Body of pancreas (tissue), 4 donors: ENCODE measurements at regions not wholly inside any gene's neighbourhood (a gene's known extent, or its start where the extent isn't known, plus 50 kb on each side); places are given as distances from the start of the nearest gene placed in this dataset.

Source experiments
- ATAC-seq: fragments of 150-250 bp; one replicate; pipeline ENCODE4 v1.9.1; 2016
- DNase-seq, 4 donors: peaks; one replicate each; pipeline ENCODE4 v3.0.0-alpha.2; 2019
- H3K27ac ChIP-seq, 4 donors: fragments of 200-600 bp; sonication (generic); 1 replicate in 3 of 4; 2 replicates in 1 of 4; pipeline versions ENCODE4 v1.5.1 to v1.6.1; 2016 to 2019; ENCODE audit warnings: mild to moderate bottlenecking in 1 of 4, mixed read lengths in 1 of 4, moderate library complexity in 1 of 4
- H3K27me3 ChIP-seq, 2 donors: fragments of 200-600 bp; sonication (generic); one replicate each; pipeline ENCODE4 v1.6.0; 2016; ENCODE audit warnings: mild to moderate bottlenecking in 1 of 2
- H3K36me3 ChIP-seq, 2 donors: fragments of 200-600 bp; sonication (generic); replicated peaks in 1 of 2; 2 replicates each; pipeline ENCODE4 v1.5.1; 2016; ENCODE audit warnings: low read depth in 2 of 2; ENCODE audit not compliant: insufficient read depth in 1 of 2
- H3K4me1 ChIP-seq: fragments of 200-600 bp; sonication (generic); one replicate; pipeline ENCODE4 v1.6.0; 2016
- H3K4me3 ChIP-seq, 2 donors: fragments of 200-600 bp; sonication (generic); 1 replicate in 1 of 2; 2 replicates in 1 of 2; pipeline ENCODE4 v1.5.1; 2016 to 2019
- H3K9me3 ChIP-seq, 3 donors: fragments of 200-600 bp; sonication (generic); 1 replicate in 2 of 3; 2 replicates in 1 of 3; pipeline ENCODE4 v1.5.1; 2016
- CTCF ChIP-seq, 7 experiments: fragments of 450-650 bp in 4 of 7; fragments of 200-600 bp in 3 of 7; sonication (generic) in 3 of 7; IDR thresholded peaks; one replicate each; pipeline ENCODE4 v1.5.1; 2016 to 2019; ENCODE audit warnings: antibody characterized with exemption in 7 of 7
- POLR2A ChIP-seq, 3 donors: fragments of 450-650 bp; IDR thresholded peaks; one replicate each; pipeline ENCODE4 v1.6.1; 2016; ENCODE audit warnings: antibody characterized with exemption in 3 of 3, mild to moderate bottlenecking in 2 of 3
- WGBS, 2 donors: methylation state at CpG; one replicate each; pipeline ENCODE4 v1.1.5; 2017; 5-methylcytosine and 5-hydroxymethylcytosine counted together
- intact Hi-C: fragments of 100-400 bp; cut with DNase I; formaldehyde crosslinking; loops from one replicate; pipeline ENCODE4 v1.15.1; 2023

- 32 to 57% methylated on average over 1 of the region's 1 CpG for WGBS, 2 donors
- no peaks in the 10 kb centered on the region for H3K27me3 ChIP-seq
- H3K36me3 ChIP-seq: no peaks in the 10 kb centered on the region
- ATAC-seq (no peak), DNase-seq (no peak)
- no peaks in the 10 kb centered on the region for H3K4me1 ChIP-seq
- H3K4me3 ChIP-seq: no peak overlapping the region
- no peak for TF ChIP-seq CTCF (IDR thresholded peaks at IDR 0.05)
- TF ChIP-seq POLR2A (IDR thresholded peaks at IDR 0.05): no peak
- H3K9me3 ChIP-seq: no peaks in the 10 kb centered on the region
- intact Hi-C loops: no loop called here
- H3K27ac ChIP-seq: peak overlapping the region in 1 of 4 donors; percentile 6
Observed at GRCh38 chr7:117992635-117993376, 119.6 kb upstream of the CTTNBP2 start.

- Histone ChIP-seq H3K4me1 (no peaks in the 10 kb centered on the region), H3K4me3 (no peak overlapping the region), H3K9me3 (no peaks in the 10 kb centered on the region), H3K27me3 (no peaks in the 10 kb centered on the region), H3K27ac (peak overlapping the region in 1 of 4 donors; percentile 6), H3K36me3 (no peaks in the 10 kb centered on the region)
- peak in 5 of 7 experiments; percentile 14 to 41 (median 30) for TF ChIP-seq CTCF (IDR thresholded peaks at IDR 0.05)
- TF ChIP-seq POLR2A (IDR thresholded peaks at IDR 0.05): no peak
- ATAC-seq (no peak), DNase-seq (peak in 3 of 4 donors; percentile 14 to 45 (median 29))
- intact Hi-C loops: no loop called here
Observed at GRCh38 chr7:117993377-117994003, 120.2 kb upstream of the CTTNBP2 start.

GRCh38 chr7:117995850-117996650 lies 122.8 kb upstream of the CTTNBP2 start:
- Histone ChIP-seq H3K27me3 (no peaks in the 10 kb centered on the region), H3K27ac (no peak overlapping the region), H3K4me1 (no peaks in the 10 kb centered on the region), H3K4me3 (no peak overlapping the region), H3K36me3 (no peaks in the 10 kb centered on the region), H3K9me3 (no peaks in the 10 kb centered on the region)
- ATAC-seq (no peak), DNase-seq (no peak)
- intact Hi-C loops: no loop called here
- WGBS, 2 donors: 76 to 79% methylated on average over 8 of the region's 8 CpGs
- TF ChIP-seq CTCF (IDR thresholded peaks at IDR 0.05): no peak
- TF ChIP-seq POLR2A (IDR thresholded peaks at IDR 0.05): no peak

GRCh38 chr7:117997862-117998825 lies 124.9 kb upstream of the CTTNBP2 start:
- WGBS, 2 donors: 66 to 70% methylated on average over 7 of the region's 7 CpGs
- intact Hi-C loops: no loop called here
- no peak overlapping the region for H3K27ac ChIP-seq

More at GRCh38 chr7:117997862-117998825, 124.9 kb upstream of the CTTNBP2 start:
- no peak for ATAC-seq
- H3K36me3 ChIP-seq: no peaks in the 10 kb centered on the region
- TF ChIP-seq POLR2A (IDR thresholded peaks at IDR 0.05) (no peak), CTCF (IDR thresholded peaks at IDR 0.05) (no peak)
- no peaks in the 10 kb centered on the region for H3K9me3 ChIP-seq
- DNase-seq: no peak
- no peak overlapping the region for H3K4me3 ChIP-seq
- no peaks in the 10 kb centered on the region for H3K27me3 ChIP-seq
- peaks cover 6% of the 10 kb centered on the region for H3K4me1 ChIP-seq
